ENCODE measurements at regions not wholly inside any gene's neighbourhood (a gene's known extent, or its start where the extent isn't known, plus 50 kb on each side); places are given as distances from the start of the nearest gene placed in this dataset.
A peak's percentile ranks its signal among the peaks of the same experiment; 100 is the strongest.
"Not testable (repeated sequence)": the region's sequence is repeated elsewhere in the genome, so short reads cannot be mapped to it uniquely, and the experiment has no call there.

DNA sequence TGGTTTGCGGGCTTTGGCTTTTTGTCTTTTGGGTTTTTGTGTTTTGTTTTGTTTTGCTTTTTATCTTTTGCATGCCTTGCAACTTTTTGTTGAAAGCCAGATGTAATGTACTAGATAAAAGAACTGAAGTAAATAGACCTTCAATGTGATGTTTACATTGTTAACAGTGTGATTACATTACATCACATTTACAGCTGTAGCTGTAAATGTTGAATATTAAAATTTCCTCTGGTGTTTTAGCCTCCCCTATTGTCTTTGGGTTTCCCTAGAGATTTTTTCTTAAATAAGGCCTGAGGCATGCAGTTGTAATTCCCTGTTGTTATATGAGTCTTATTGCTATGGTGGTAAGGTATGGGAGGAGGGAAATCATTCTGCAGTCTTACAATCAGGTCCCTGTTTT is 275.0 kb downstream of the PARM1 start:
- H3K9me3 ChIP-seq = peaks cover 0 to 8% (median 0%) of the 10 kb centered on the region in 11 donors
- no peaks in the 10 kb centered on the region for H3K27me3 ChIP-seq
- no peaks in the 10 kb centered on the region for H3K4me1 ChIP-seq
- TF ChIP-seq, protein P1, sequence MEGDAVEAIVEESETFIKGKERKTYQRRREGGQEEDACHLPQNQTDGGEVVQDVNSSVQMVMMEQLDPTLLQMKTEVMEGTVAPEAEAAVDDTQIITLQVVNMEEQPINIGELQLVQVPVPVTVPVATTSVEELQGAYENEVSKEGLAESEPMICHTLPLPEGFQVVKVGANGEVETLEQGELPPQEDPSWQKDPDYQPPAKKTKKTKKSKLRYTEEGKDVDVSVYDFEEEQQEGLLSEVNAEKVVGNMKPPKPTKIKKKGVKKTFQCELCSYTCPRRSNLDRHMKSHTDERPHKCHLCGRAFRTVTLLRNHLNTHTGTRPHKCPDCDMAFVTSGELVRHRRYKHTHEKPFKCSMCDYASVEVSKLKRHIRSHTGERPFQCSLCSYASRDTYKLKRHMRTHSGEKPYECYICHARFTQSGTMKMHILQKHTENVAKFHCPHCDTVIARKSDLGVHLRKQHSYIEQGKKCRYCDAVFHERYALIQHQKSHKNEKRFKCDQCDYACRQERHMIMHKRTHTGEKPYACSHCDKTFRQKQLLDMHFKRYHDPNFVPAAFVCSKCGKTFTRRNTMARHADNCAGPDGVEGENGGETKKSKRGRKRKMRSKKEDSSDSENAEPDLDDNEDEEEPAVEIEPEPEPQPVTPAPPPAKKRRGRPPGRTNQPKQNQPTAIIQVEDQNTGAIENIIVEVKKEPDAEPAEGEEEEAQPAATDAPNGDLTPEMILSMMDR (IDR thresholded peaks at IDR 0.05) = no peak
- intact Hi-C loops (cut with DNase I) = no loop called here
- no peak for DNase-seq
- H3K27ac ChIP-seq = no peak overlapping the region
- WGBS, 2 donors = 93 to 94% methylated on average over 1 of the region's 1 CpG
- H3K4me3 ChIP-seq = no peak overlapping the region
- ATAC-seq = no peak
- no peaks in the 10 kb centered on the region for H3K36me3 ChIP-seq

DNA sequence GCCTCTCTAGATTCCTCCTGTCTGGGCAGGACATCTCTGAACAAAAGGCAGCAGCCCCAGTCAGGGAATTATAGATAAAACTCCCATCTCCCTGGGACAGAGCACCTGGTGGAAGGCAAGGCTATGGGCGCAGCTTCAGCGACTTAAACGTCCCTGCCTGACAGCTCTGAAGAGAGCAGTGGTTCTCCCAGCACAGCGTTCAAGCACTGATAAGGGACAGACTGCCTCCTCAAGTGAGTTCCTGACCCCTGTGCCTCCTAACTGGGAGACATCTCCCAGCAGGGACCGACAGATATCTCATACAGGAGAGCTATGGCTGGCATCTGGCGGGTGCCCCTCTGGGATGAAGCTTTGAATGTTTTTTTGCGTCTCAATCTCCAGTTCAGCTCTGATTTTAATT is 262.2 kb downstream of the PARM1 start:
- intact Hi-C loops (cut with DNase I) = no loop called here
- ATAC-seq = no peak
- Histone ChIP-seq H3K27me3 (peaks cover 0 to 4% (median 0%) of the 10 kb centered on the region in 7 donors), H3K4me1 (no peaks in the 10 kb centered on the region), H3K4me3 (no peak overlapping the region), H3K27ac (no peak overlapping the region), H3K36me3 (no peaks in the 10 kb centered on the region), H3K9me3 (peaks cover 0 to 23% (median 3%) of the 10 kb centered on the region in 11 donors)
- no peak for DNase-seq
- TF ChIP-seq, protein P1 (IDR thresholded peaks at IDR 0.05) = no peak
- 19% methylated on average over 7 of the region's 7 CpGs for WGBS, 2 donors

DNA sequence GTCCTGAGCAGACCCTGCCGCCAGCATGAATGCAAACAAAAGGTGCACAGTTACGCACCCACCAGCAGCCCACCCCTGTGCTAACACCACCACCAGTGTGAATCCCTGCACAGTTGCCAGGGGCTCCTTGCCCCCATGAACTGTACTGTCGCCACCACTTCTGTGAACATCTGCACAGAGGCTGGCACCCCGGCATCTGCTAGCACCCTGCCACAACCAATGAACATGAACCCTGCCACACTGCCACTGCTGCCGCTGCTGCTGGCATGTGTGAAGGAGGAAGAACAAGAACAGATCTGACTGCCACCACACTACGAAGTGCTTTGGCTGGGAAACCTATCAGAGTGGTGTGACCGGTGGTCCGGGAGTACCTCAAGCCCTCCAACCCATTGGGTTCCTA is 261.3 kb downstream of the PARM1 start:
- peaks cover 0 to 4% (median 0%) of the 10 kb centered on the region in 7 donors for H3K27me3 ChIP-seq
- 85 to 93% methylated on average over 8 of the region's 8 CpGs for WGBS, 2 donors
- H3K4me3 ChIP-seq = no peak overlapping the region
- ATAC-seq = no peak
- H3K9me3 ChIP-seq = peaks cover 0 to 18% (median 3%) of the 10 kb centered on the region in 11 donors
- DNase-seq = no peak
- no peaks in the 10 kb centered on the region for H3K36me3 ChIP-seq
- H3K4me1 ChIP-seq = no peaks in the 10 kb centered on the region
- TF ChIP-seq, protein P1 (IDR thresholded peaks at IDR 0.05) = no peak
- intact Hi-C loops (cut with DNase I) = no loop called here
- no peak overlapping the region for H3K27ac ChIP-seq

- H3K27ac ChIP-seq; intact Hi-C loops (cut with DNase I); H3K9me3 ChIP-seq; DNase-seq; ATAC-seq; H3K4me3 ChIP-seq; H3K4me1 ChIP-seq; H3K36me3 ChIP-seq; H3K27me3 ChIP-seq: not testable (repeated sequence)
- 96 to 98% methylated on average over 2 of the region's 2 CpGs for WGBS, 2 donors
Observed at GRCh38 chr4:75192182-75192581, 259.3 kb downstream of the PARM1 start.

GRCh38 chr4:75189711-75190335 is 256.9 kb downstream of the PARM1 start:
- WGBS, 2 donors = 50 to 63% methylated on average over 4 of the region's 4 CpGs
- H3K4me1 ChIP-seq = no peaks in the 10 kb centered on the region
- ATAC-seq (peak in 2 of 8 donors; percentile 48 to 61), DNase-seq (no peak)
- H3K9me3 ChIP-seq = peaks cover 0 to 5% (median 0%) of the 10 kb centered on the region in 11 donors
- H3K27me3 ChIP-seq = peaks cover 0 to 4% (median 0%) of the 10 kb centered on the region in 7 donors
- H3K4me3 ChIP-seq = no peak overlapping the region
- no peak overlapping the region for H3K27ac ChIP-seq
- TF ChIP-seq, protein P1 (IDR thresholded peaks at IDR 0.05) = no peak
- intact Hi-C loops (cut with DNase I) = no loop called here
- no peaks in the 10 kb centered on the region for H3K36me3 ChIP-seq

Measured in heart right ventricle (tissue), 16 donors.